Fibroblast of pulmonary artery (primary cell): ENCODE measurements at regions not wholly inside any gene's neighbourhood (a gene's known extent, or its start where the extent isn't known, plus 50 kb on each side); places are given as distances from the start of the nearest gene placed in this dataset.

Experiments used
- DNase-seq: peaks from one replicate; pipeline ENCODE4 v3.0.0-alpha.2; 2010; ENCODE audit warnings: low read depth
- H3K4me3 ChIP-seq: replicated peaks from 2 replicates; pipeline ENCODE4 v1.5.1; 2011; ENCODE audit warnings: low read depth, mild to moderate bottlenecking, control low read depth, low read length, moderate library complexity
- TF ChIP-seq, protein P1 (sequence below): IDR thresholded peaks from 2 replicates; pipeline ENCODE4 v1.5.1; 2011; ENCODE audit warnings: mild to moderate bottlenecking, control low read depth, low read length, inconsistent platforms; ENCODE audit errors: missing control alignments

- TF ChIP-seq, protein P1, sequence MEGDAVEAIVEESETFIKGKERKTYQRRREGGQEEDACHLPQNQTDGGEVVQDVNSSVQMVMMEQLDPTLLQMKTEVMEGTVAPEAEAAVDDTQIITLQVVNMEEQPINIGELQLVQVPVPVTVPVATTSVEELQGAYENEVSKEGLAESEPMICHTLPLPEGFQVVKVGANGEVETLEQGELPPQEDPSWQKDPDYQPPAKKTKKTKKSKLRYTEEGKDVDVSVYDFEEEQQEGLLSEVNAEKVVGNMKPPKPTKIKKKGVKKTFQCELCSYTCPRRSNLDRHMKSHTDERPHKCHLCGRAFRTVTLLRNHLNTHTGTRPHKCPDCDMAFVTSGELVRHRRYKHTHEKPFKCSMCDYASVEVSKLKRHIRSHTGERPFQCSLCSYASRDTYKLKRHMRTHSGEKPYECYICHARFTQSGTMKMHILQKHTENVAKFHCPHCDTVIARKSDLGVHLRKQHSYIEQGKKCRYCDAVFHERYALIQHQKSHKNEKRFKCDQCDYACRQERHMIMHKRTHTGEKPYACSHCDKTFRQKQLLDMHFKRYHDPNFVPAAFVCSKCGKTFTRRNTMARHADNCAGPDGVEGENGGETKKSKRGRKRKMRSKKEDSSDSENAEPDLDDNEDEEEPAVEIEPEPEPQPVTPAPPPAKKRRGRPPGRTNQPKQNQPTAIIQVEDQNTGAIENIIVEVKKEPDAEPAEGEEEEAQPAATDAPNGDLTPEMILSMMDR = no peak
- no peak overlapping the region for H3K4me3 ChIP-seq
Measured at GRCh38 chr11:70491696-70492472, 93.6 kb downstream of the CTTN start.

DNA sequence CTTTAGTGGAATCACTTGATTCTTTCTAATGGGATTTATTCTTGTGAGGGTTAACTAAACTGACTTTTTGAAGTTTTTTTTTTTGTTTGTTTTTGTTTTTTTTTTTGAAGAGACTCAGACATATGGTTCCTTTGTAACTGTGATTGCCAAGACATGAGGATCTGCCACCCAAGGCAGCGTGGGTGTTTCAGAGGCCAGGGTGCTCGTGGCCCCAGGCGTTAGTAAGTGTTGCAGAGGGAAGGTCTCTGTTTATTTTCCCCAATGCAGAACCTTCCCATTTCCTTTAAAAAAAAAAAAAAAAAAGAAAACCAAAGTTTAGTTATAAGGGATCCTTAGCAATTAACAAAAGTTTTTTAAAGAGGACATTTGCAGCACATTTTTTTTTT is 94.8 kb downstream of the CTTN start:
- no peak overlapping the region for H3K4me3 ChIP-seq
- TF ChIP-seq, protein P1 = no peak
- DNase-seq = no peak

More at GRCh38 chr11:70491696-70492472, 93.6 kb downstream of the CTTN start:
- no peak for DNase-seq

DNA sequence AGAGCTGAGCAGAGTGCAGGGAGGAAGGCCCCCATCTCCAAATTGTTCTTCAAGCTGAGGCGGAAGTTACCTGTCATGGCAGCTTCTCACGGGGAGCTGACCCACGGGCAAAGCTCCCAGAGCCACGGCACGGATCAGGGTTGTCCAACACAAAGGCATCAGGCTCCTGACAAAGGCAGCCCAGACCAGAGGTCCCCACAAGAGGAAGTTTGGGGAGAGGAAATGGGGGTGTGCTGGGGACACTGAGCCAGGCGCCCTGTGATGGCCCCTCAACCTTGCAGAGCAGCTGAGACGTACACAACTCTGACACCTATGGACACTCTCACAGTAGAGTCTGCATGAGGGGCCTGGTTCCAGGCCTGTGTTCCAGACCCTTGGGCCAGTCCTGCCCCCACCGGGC is 95.6 kb downstream of the CTTN start:
- TF ChIP-seq, protein P1 = no peak
- no peak for DNase-seq
- H3K4me3 ChIP-seq = no peak overlapping the region

DNA sequence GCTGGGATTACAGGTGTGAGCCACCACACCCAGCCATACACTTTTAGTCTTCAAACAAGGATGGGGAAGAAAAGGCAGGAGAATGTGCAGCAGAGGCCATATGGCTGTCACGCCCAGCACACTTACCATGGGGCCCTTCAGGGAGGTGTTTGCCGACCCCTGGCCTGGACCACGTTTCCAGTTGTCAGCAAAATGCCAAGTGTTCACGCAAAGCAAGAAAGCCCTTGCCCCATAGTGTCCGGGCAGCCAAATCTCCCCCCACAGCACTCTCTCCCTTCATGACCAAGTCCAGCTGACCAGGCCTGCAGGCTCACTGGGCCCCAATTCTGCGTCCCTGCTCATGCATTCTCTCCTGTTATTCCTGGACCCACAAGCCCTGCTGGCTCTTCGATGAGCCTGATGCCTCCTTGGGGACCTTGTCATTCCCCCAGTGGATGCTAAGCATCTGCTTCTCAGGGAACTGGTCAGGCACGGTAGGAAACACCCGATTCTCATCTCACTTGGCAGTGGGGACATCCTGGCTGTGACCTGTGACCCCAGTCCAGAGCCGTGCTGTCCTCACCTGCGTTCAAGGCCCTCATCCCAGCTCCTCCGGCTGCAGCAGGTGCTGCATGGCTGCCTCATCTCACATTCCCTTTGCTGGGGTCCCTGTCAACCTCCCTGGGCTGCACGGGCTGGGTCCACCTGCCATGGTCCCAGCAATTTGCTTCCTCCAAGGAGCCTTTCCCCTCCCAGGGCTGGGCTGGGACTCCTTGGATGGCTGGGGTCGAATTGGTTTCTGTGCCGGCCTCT is 96.4 kb downstream of the CTTN start:
- H3K4me3 ChIP-seq = no peak overlapping the region
- no peak for DNase-seq
- TF ChIP-seq, protein P1 = no peak

GRCh38 chr11:70495351-70496310 is 97.3 kb downstream of the CTTN start:
- no peak for DNase-seq
- H3K4me3 ChIP-seq = no peak overlapping the region
- TF ChIP-seq, protein P1 = no peak
